Motor neuron (in vitro differentiated cells): ENCODE measurements at regions not wholly inside any gene's neighbourhood (a gene's known extent, or its start where the extent isn't known, plus 50 kb on each side); places are given as distances from the start of the nearest gene placed in this dataset.
"Not testable (repeated sequence)": the region's sequence is repeated elsewhere in the genome, so short reads cannot be mapped to it uniquely, and the experiment has no call there.

Experiments used
- ATAC-seq, 8 experiments: fragments of 200-7000 bp; cut with Tn5 transposase; replicated peaks in 6 of 8; 2 replicates each; pipeline ENCODE4 v1.8.0; 2021; ENCODE audit warnings: mild to moderate bottlenecking in 8 of 8, moderate library complexity in 8 of 8
- H3K27ac ChIP-seq, 2 donors: fragments of 250-450 bp; sonication (Bioruptor Pico); 2 replicates each; pipeline ENCODE4 v1.9.0; 2021; ENCODE audit warnings: antibody characterized with exemption in 2 of 2, mild to moderate bottlenecking in 2 of 2, moderate library complexity in 1 of 2
- H3K4me1 ChIP-seq, 2 donors: fragments of 250-450 bp; sonication (Bioruptor Pico); replicated peaks in 1 of 2; 2 replicates each; pipeline ENCODE4 v1.6.1; 2021; ENCODE audit warnings: antibody characterized with exemption in 2 of 2, mild to moderate bottlenecking in 2 of 2, moderate library complexity in 1 of 2
- H3K4me3 ChIP-seq, 5 donors: fragments of 250-450 bp; sonication (Bioruptor Pico); 2 replicates each; pipeline ENCODE4 v1.9.0; 2021; ENCODE audit warnings: antibody characterized with exemption in 5 of 5, mild to moderate bottlenecking in 5 of 5, moderate library complexity in 4 of 5
- WGBS, 10 experiments: fragments of 450-650 bp; shearing (Covaris generic); methylation state at CpG; one replicate each; pipeline ENCODE4 v1.0.0; 2022; 5-methylcytosine and 5-hydroxymethylcytosine counted together
- in situ Hi-C, 9 experiments: fragments of 400-800 bp; cut with MboI; loops; one replicate each; pipeline ENCODE4 v1.15.0; 2021; ENCODE audit warnings: low sequenced_read_pairs in 9 of 9, low pct_unique_long_range_greater_than_20kb in 2 of 9; ENCODE audit not compliant: unreplicated experiment in 9 of 9

DNA sequence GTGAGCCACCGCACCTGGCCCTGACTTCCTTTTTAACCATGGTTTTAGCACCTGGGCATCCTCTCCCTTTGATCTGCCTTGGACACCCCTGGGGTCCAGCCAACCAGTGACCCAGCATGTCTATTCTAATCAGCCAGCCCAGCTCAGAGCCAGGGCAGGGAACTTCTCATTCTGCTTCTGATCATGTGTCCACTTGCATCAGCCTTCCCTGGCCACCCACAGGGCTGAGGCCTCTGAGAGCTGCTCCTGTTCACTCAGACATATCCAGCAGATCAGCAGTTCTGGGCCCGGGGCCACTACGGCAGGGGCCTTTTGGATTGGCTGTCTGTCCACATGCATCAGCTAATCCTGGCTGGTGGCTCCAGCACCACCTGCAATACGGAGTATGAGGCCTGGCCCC lies 117.9 kb upstream of the MAP1LC3B2 start:
- H3K27ac ChIP-seq: no peak overlapping the region
- ATAC-seq: peak in 7 of 8 experiments; percentile 70 to 96 (median 82)

DNA sequence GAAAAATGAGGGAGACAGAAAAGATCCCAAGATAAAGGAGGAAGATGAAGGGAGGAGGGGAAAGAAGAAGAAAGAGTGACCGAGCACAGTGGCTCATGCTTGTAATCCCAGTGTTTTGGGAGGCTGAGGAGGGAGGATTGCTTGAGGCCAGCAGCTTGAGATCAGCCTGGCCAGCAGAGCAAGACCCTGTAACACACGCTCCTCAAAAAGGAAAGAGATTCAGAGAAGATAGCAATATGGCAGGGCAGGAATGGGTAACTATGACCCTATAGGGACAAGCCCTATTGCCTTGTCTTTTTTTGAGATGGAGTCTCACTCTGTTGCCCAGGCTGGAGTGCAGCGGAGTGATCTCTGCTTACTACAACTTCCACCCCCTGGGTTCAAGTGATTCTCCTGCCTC lies 116.9 kb upstream of the MAP1LC3B2 start:
- Histone ChIP-seq H3K4me1 (peaks cover 4 to 11% of the 10 kb centered on the region in 2 donors), H3K4me3 (no peak overlapping the region), H3K27ac (no peak overlapping the region)
- in situ Hi-C loops: no loop called here
- WGBS, 10 experiments: 69 to 100% (median 94%) methylated on average over 1 to 3 of the region's 3 CpGs; no CpG with 5 or more reads in 1 of the 10 experiments
- ATAC-seq: no peak

More for the DNA sequence above, 117.9 kb upstream of the MAP1LC3B2 start:
- H3K4me3 ChIP-seq: no peak overlapping the region
- H3K4me1 ChIP-seq: peaks cover 4 to 11% of the 10 kb centered on the region in 2 donors
- in situ Hi-C loops: no loop called here
- 38 to 100% (median 50%) methylated on average over 1 to 2 of the region's 4 CpGs; no CpG with 5 or more reads in 5 of the 10 experiments for WGBS, 10 experiments

DNA sequence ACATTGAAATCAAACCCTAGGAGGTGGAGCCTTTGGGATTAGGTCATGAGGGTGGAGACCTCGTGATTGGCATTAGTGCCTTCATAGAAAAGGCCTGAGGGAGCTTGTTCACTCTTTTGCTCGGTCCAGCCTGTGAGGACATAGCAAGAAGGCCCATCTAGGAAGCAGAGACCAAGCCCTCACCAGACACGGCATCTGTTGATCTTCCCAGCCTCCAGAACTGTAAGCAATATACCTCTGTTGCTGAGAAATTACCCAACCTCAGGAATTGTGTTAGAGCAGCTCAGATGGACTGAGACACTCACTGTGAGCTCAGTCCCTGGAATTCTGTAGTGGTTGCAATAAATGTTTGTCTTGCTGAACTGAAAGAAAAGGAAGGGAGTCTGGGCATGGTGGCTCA lies 116.2 kb upstream of the MAP1LC3B2 start:
- peaks cover 4 to 11% of the 10 kb centered on the region in 2 donors for H3K4me1 ChIP-seq
- H3K27ac ChIP-seq: no peak overlapping the region
- WGBS, 10 experiments: 33 to 90% (median 63%) methylated on average over 1 to 3 of the region's 3 CpGs; no CpG with 5 or more reads in 5 of the 10 experiments
- H3K4me3 ChIP-seq: no peak overlapping the region
- peak in 1 of 8 experiments; percentile 44 for ATAC-seq
- in situ Hi-C loops: no loop called here

DNA sequence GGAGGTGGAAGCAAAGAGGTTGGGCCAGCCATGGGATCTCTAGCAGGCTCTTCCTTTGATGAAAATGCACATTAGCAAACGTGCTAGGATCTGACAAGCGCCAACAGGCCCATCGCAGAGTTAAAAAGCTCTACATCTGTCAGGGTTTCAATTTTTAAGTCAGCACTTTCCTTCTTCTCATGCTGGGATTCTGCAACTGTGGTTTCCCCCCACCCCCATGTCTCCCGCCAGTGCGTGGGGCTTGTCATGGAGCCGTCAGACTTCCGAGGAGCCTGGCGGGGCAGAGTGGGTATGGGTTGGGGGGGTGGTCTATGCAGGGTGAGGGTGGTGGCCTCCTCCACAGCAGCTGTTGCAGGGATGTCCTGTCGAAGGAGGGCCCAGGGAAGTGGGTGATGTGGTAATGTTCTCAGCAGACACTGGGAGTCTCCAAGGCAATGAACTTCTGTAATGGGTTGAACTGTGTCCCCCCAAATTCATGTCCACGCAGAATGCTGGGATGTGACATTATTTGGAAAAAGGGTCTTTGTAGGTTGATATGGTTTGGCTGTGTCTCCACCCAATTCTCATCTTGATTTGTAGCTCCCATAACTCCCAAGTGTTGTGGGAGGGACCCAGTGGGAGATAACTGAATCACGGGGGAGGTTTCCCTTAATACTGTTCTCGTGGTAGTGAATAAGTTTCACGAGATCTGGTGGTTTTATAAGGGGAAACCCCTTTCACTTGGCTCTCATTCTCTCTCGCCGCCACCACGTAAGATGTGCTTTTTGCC lies 115.2 kb upstream of the MAP1LC3B2 start:
- ATAC-seq: peak in 1 of 8 experiments; percentile 42
- WGBS, 10 experiments: 0 to 89% (median 75%) methylated on average over 1 to 11 of the region's 16 CpGs; no CpG with 5 or more reads in 2 of the 10 experiments
- H3K27ac ChIP-seq: no peak overlapping the region
- H3K4me3 ChIP-seq: no peak overlapping the region
- peaks cover 4 to 11% of the 10 kb centered on the region in 2 donors for H3K4me1 ChIP-seq
- in situ Hi-C loops: no loop called here

DNA sequence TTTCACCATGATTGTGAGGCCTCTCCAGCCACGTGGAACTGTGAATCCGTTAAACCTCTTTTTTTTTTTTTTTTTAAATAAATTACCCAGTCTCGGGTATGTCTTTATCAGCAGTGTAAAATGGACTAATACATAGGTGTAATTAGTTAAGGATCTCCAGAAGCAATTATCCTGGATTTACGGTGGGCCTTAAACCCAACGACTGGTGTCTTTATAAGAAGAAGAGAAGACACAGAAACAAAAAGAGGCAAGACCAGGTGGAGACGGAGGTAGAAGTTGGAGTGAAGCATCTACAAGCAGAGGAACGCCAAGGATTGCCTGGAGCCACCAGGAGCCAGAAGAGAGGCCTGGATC lies 114.6 kb upstream of the MAP1LC3B2 start:
- Histone ChIP-seq H3K4me3 (no peak overlapping the region), H3K27ac (no peak overlapping the region), H3K4me1 (peaks cover 4 to 11% of the 10 kb centered on the region in 2 donors)
- ATAC-seq: no peak
- WGBS, 10 experiments: 60 to 100% (median 83%) methylated on average over 1 to 6 of the region's 7 CpGs
- in situ Hi-C loops: no loop called here

DNA sequence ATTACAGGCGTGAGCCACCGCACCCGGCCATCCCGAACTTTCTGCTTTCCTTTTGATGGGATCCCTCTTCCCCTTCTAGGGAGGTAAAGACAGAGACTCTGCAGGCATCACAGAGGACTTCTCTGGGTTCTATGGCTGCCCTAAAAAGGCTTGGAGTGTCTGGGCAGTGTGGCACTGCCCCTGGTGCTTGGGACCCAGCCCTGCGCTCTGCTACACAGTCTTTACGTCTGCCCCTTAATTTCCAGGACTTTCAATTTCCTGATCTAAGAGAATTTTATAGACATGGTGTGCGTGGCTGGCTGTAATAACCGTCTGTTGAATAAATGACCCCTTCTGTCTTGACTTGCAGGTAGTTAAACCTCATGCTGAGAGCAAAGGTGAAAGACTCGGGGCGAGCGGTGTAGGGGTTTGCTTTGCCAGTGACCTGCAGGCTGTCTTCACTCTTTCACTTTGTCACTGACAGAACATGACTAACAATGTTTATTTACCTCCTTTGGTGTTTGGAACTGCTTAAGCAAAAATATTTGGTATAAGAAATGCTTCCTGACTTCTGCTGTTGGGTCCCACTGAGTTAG lies 110.9 kb upstream of the MAP1LC3B2 start:
- peaks cover 0 to 5% of the 10 kb centered on the region in 2 donors for H3K4me1 ChIP-seq
- in situ Hi-C loops: no loop called here
- no peak for ATAC-seq
- H3K27ac ChIP-seq: no peak overlapping the region
- 92 to 100% (median 98%) methylated on average over 1 to 9 of the region's 11 CpGs; no CpG with 5 or more reads in 2 of the 10 experiments for WGBS, 10 experiments
- no peak overlapping the region for H3K4me3 ChIP-seq

DNA sequence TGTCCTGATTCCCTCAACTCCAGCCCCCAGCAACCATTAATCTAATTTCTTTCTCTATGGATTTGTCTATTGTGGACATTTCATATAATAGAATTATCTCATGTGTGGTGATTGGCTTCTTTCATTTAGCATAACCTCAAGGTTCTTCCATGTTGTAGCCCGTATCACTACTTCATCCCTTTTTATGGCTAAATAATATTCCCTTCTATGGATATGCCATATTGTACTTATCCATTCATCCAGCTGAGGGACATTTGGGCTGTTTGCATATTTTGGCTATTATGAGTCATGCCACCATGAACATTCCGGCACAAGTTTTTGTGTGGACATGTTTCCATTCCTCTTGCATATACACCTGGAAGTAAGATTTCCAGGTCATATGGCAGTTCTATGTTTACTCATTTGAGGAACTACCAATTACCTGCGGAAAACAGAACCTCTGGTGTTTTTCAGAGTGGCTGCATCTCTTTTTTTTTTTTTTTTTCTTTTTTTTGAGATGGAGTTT lies 108.7 kb upstream of the MAP1LC3B2 start:
- 60 to 100% (median 96%) methylated on average over 1 to 3 of the region's 3 CpGs; no CpG with 5 or more reads in 1 of the 10 experiments for WGBS, 10 experiments
- Histone ChIP-seq H3K4me3 (no peak overlapping the region), H3K27ac (no peak overlapping the region), H3K4me1 (peaks cover 4 to 6% of the 10 kb centered on the region in 2 donors)
- in situ Hi-C loops: no loop called here
- ATAC-seq: no peak

DNA sequence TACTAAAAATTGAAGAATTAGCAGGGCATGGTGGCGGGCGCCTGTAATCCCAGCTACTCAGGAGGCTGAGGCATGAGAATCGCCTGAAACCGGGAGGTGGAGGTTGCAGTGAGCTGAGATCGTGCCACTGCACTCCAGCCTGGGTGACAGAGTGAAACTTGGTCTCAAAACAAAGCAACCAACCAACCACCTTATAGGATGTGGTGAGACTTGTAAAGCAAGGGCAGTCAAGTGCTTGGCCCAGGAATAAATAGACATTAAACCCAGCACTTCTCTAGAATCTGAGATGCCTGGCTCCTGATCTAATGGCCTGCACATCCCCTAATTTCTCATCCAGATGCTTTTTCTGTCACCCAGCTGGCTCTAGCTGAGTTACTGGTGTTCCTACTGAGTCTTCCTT lies 106.2 kb upstream of the MAP1LC3B2 start:
- H3K4me3 ChIP-seq, ATAC-seq, H3K27ac ChIP-seq, in situ Hi-C loops: not testable (repeated sequence)
- WGBS, 10 experiments: 75 to 92% methylated on average over 2 to 3 of the region's 5 CpGs; no CpG with 5 or more reads in 8 of the 10 experiments
- H3K4me1 ChIP-seq: peaks cover 19 to 21% of the 10 kb centered on the region in 2 donors

DNA sequence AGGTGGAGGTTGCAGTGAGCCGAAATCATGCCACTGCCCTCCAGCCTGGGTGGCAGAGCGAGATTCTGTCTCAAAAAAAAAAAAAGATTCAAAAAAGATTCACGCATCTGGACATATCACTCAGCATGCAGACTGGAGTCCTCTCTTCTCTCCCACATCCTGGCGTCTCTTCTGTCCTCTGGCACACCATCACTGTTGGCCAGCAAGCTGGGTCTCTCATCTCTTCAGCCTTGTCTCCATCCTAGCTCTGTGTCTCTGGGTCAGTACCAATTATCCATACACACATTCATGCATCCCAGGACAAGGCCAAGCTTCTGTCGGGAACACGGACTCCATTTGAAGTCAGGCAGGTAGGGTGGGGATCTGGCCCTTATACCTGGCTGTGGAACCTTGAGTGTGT lies 105.5 kb upstream of the MAP1LC3B2 start:
- no peak for ATAC-seq
- 80 to 100% (median 100%) methylated on average over 1 to 6 of the region's 6 CpGs; no CpG with 5 or more reads in 3 of the 10 experiments for WGBS, 10 experiments
- Histone ChIP-seq H3K27ac (no peak overlapping the region), H3K4me3 (no peak overlapping the region), H3K4me1 (peaks cover 19 to 21% of the 10 kb centered on the region in 2 donors)
- in situ Hi-C loops: no loop called here

DNA sequence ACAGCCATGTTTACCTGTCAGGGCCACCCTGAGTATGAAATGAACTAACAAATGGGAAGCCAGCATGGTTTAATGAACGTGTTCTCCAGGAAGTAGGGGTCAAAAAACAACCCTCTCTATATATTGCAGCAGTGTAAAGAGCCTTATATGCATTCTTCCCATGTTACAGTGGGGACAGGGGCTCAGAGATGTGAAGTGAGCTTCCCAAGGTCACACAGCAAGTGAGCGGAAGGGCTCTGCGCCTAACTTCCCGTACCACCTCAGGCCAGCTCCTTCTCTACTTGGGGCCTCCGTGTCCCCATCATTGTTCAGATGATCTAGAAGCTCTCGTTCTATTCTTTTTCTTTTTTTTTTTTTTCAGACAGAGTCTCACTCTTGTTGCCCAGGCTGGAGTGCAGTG lies 105.1 kb upstream of the MAP1LC3B2 start:
- Histone ChIP-seq H3K4me3 (no peak overlapping the region), H3K4me1 (peaks cover 19 to 22% of the 10 kb centered on the region in 2 donors), H3K27ac (no peak overlapping the region)
- 60 to 100% (median 92%) methylated on average over 1 to 4 of the region's 6 CpGs; no CpG with 5 or more reads in 2 of the 10 experiments for WGBS, 10 experiments
- in situ Hi-C loops: no loop called here
- no peak for ATAC-seq

DNA sequence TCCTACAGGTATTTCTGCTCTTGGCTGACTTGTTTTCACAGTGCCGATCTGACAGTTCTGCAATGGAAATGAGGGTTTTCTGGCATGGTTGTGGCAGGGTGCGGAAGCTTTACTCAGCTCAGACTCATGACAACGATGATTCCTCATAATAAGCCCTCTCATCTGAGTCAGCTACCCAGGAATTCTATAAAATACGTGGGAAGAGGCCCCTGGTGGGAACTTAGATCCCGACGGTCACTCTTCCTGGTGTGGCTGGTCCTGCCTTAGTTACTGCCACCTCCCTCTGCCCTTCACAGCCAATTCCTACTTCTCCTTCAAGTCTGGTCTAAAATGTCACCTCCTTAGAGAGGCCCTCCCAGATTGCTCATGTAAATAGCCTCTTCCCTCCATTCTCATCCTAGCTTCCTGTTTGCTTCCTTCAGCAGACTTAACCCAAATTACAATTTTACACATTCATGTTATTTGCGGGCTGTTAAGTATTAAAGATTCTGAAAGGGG lies 104.2 kb upstream of the MAP1LC3B2 start:
- H3K4me1 ChIP-seq: peaks cover 24 to 31% of the 10 kb centered on the region in 2 donors
- WGBS, 10 experiments: 4 to 71% (median 60%) methylated on average over 2 to 6 of the region's 7 CpGs; no CpG with 5 or more reads in 3 of the 10 experiments
- in situ Hi-C loops: no loop called here
- ATAC-seq: peak in 3 of 8 experiments; percentile 12 to 46 (median 42)
- H3K27ac ChIP-seq: peak overlapping the region; percentile 21 to 45
- H3K4me3 ChIP-seq: no peak overlapping the region

DNA sequence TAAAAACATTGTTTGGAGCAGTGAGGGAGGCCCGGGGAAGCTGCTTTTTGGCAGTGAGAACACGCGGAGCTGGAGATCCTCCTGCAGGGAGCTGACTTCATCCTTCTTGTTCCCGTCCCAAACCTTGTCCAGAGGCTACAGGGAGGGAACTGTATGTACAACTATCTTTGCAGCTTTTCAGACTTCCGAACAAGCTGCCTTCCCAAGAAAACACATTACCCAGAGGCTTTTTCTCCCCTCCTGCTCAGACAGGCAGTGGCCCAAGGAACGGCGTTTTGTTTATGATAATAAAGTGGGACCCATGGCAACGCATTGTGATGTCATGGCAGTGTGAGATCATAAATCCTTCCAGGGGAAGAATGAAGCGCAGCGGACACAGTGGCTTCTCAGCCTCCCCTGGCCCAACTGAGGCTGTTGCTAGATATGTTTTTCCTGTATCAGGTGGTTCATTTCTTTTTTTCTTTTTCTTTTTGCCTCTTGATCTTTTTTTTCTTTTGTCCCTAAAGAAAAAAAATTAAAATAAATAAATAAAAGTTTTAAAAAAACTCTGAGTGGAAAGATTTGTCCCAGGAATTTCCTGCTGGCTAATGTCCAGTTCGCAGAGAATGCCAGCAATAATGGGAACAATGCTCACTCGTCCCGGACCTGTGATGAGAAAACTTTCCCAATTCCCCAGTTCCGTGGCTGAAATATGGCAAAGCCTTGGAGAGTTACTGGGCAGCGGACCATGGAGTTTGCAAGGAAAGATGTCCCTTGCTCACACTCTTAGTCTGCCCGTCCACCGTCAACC lies 103.4 kb upstream of the MAP1LC3B2 start:
- Histone ChIP-seq H3K4me3 (no peak overlapping the region), H3K4me1 (peaks cover 30 to 37% of the 10 kb centered on the region in 2 donors), H3K27ac (peak overlapping the region; percentile 42 to 76)
- in situ Hi-C loops: no loop called here
- ATAC-seq: peak; percentile 83 to 96 (median 94)
- WGBS, 10 experiments: 5 to 71% (median 29%) methylated on average over 3 to 13 of the region's 17 CpGs
